ENCODE measurements at regions not wholly inside any gene's neighbourhood (a gene's known extent, or its start where the extent isn't known, plus 50 kb on each side); places are given as distances from the start of the nearest gene placed in this dataset.

DNA sequence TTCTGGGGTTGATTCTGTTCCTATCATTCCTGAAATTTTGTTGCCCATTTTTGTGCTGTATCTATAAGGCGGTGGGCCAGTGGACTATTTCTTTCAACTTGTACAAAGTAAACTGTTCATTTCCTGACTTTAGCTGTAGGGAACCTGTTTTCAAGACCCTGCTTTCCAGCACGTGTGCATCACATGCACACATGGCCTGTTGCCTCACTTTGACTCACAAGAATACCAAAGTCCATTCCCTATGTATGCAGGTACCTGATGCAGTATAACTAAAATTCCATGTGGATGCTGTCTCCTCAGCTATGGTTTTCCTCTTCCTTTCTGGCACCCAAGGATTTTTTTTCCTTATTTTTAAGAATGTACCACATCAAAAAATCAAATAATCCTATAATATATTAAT lies 284.1 kb upstream of the MANEA start:
- TF ChIP-seq CTCF (IDR thresholded peaks at IDR 0.05) (no peak), POLR2AphosphoS5 (IDR thresholded peaks at IDR 0.05) (no peak), POLR2A (IDR thresholded peaks at IDR 0.05) (no peak)

Measured in prostate gland (tissue), 2 donors.